NCI-H460 (cell line): ENCODE measurements at regions not wholly inside any gene's neighbourhood (a gene's known extent, or its start where the extent isn't known, plus 50 kb on each side); places are given as distances from the start of the nearest gene placed in this dataset.
A peak's percentile ranks its signal among the peaks of the same experiment; 100 is the strongest.

Experiments
- DNase-seq: peaks from one replicate; pipeline ENCODE4 v3.0.0-alpha.2; 2016; ENCODE audit warnings: low read depth; ENCODE audit errors: extremely low read depth

DNA sequence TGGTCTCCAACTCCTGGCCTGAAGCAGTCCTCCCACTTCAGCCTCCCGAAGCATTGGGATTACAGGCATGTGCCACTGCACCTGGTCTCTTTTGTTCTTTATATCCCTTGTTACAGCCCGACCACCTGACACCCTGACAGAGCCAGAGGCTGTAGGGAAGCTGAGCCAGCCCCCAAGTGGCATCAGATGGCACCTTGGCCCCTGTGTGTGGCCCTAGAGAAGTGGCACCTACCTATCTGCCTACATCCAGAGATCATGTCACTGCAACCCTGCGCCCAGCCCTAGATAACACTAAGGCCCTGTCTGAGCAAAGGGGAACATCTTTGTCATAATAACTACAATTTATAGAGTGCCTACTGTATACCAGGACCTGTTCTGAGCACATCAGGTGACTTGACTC is 235.0 kb downstream of the AACS start:
- DNase-seq = no peak

GRCh38 chr12:125303337-125303736 is 238.1 kb downstream of the AACS start:
- DNase-seq = no peak

DNA sequence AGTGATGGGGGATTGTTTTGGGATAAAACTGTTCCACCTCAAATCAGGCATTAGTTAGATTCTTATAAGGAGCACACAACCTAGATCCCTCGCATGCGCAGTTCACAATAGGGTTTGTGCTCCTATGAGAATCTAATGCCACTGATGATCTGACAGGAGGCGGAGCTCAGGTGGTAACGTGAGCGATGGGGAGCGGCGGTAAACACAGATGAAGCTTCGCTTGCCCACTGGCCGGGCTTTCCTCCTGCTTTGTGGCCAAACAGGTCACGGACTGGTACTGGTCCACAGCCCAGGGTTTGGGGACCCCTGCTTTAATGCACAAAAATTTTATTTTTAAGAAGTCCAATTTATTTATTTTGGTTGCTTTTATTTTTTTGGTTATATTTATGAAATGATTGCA is 238.8 kb downstream of the AACS start:
- DNase-seq = no peak

DNA sequence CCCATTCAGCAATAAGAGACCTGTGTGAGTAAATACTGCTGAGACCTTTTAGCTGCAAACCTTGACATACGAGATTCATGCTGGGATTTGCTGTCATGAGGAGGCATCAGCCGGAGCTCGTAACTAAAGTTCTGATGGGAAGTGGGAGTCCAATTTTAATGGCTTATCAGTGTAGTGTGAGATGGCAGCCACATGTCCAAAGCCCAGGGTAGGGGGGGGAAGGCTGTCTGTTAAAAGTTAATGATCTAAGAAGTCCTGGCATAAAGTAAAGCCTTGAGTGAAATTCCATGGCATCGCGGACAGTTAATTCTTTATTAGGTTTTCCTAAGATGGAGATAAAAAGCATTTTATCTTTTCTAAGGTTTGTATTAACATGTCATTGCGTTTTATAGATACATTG is 240.0 kb downstream of the AACS start:
- no peak for DNase-seq

- no peak for DNase-seq
These were observed 245.2 kb downstream of the AACS start for GRCh38 chr12:125310461-125310860.

GRCh38 chr12:125311050-125311449 is 245.8 kb downstream of the AACS start:
- DNase-seq = no peak

GRCh38 chr12:125312471-125312870 is 247.2 kb downstream of the AACS start:
- DNase-seq = no peak

GRCh38 chr12:125314051-125314755 is 249.0 kb downstream of the AACS start:
- no peak for DNase-seq

- DNase-seq = no peak
These were observed 250.5 kb downstream of the AACS start for GRCh38 chr12:125315771-125316170.

DNA sequence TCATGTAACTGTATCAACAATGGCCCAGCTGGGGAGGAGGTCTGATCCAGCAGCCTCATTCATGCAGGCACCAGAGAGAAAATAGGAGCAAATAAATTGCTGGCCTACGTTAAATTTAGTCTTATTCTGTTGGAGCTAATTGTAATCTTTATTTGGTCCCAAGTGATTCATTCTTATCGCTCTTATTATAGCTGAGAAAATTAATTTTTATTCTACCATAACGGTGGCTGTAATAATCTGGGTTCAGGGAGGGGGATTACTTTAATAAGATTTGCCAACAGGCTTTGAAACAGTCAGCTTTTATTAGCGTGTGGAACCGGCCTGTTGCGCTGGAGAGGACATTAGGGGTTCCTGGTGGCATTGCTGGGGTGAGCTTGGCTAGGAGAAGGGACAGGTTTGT is 254.9 kb downstream of the AACS start:
- DNase-seq = no peak

GRCh38 chr12:125324861-125325490 is 259.7 kb downstream of the AACS start:
- no peak for DNase-seq

DNA sequence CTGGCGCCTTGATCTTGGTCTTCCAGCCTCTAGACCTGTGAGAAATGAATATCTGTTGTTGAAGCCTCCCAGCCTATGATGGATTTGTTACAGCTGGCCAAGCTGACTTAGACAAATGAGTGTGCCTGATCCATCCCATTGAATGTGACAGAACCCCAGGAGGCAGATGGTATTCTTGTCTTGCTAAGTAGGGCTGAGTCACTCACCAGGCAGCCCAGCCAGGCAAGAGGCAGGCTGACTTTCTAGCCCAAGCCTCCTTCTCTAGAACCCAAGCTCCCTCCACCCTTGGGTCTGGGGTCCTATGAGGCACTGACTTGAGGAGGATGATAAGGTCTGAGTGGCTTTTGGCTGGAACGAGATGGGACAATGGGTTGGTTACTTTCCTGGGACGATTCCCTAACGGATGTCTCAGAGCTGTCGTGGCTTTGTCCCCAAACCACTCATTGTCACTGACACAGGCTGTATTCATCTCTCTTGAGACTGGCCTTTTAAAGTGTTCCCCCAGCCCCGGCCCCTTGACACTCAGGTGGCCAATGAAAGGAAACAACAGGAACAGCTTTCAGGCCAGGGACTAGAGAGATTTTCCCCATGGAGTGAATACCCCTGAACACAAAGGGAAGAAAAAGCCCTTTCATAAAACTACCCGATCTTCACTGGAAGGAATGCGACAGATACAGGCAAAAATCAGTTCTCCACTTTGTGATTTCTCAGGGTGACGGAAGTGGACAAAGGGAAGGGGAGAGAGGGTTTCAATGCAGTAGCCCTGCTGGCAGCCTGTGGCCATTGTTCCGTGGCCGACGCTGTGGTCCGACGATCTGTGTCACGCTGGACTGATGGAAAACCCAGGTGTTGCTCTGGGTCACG is 264.2 kb downstream of the AACS start:
- DNase-seq = no peak

DNA sequence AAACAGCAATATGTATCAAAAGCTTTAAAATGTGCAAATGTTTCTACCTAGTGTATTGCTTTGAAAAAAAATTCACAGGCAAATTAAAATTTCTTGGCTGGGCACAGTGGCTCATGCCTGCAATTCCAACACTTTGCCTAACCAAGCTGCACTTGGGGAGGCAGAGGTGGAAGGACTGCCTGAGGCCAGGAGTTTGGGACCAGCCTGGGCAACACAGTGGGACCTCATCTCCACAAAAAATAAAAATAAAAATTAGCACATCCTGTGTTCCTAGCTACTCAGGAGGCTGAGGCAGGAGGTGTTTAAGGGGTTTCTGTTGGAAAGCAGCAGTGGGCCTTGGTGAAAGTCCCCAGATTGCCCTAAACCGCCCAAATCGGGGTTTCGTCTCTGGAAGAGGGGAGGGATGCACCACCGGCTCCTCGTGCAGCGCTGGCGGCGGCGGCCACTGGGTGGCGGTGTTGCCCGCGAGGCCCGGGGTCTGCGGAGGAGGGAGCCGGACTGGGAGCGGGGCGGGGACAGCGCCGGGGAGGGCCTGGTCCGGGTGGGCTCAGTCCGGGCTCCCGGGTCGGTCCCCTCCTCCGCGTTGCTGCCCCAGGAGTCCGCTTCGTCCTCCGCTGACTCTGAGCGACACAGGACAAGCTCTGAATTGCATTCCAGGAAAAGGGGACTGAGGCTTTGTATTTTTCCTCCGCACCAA is 265.6 kb downstream of the AACS start:
- peak; percentile 45 for DNase-seq

GRCh38 chr12:125331342-125332052 is 266.3 kb downstream of the AACS start:
- no peak for DNase-seq

DNA sequence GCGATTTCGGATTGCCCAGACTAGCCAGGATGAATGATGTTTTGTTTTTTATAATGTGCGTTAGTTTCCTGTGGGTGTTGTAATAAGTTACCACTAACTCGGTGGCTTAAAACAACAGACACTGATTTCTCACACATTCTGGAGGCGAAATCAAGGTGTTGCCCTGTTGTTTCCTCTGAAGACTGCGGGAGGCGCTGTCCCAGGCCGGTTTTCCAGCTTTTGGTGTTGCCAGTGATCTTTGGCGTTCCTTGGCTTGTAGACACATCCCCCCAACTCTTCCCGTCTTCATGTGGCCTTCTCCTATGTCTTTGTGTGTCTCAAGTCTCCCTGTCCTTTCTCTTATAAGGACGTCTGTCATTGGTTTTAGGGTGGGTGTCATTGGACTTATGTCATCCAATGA is 267.7 kb downstream of the AACS start:
- no peak for DNase-seq

DNA sequence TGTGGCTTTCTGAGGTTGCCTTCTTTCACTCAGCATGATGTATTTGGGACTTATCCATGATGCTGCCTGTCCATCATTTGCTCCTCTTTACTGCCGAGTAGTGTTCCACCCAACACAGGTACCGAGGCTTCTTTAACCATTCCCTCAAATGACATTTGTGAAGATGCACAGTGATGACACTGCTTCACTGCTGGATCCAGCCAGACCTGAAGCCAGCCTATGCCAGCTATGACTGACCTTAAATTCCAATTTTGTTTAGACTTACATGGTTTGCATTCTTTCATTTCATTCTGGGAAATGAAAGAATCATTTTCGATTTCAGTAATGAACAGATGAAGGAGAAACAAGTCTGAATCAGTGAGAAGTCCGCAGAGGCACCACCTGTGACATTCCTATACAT is 271.0 kb downstream of the AACS start:
- no peak for DNase-seq

DNA sequence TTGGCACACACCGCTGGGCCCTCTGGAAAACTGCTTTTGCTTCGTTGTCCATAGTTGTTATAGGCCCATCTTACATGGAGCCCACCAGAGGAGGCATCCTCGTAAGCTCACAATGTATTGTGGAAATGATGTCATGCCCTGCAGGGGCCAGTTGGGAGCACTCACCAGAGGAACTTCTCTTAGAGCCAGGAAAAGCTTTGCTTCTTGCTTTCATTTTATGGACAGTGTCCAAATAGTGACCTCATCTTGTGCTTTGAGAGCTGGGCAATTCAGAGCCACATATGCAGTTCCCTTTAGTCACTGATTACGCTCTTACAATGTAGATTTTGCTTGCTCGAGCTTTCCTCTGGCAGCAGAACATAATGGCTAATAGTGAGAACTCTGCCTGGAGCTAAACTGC is 275.6 kb downstream of the AACS start:
- DNase-seq = peak; percentile 5

GRCh38 chr12:125341422-125341821 is 276.2 kb downstream of the AACS start:
- DNase-seq = no peak

DNA sequence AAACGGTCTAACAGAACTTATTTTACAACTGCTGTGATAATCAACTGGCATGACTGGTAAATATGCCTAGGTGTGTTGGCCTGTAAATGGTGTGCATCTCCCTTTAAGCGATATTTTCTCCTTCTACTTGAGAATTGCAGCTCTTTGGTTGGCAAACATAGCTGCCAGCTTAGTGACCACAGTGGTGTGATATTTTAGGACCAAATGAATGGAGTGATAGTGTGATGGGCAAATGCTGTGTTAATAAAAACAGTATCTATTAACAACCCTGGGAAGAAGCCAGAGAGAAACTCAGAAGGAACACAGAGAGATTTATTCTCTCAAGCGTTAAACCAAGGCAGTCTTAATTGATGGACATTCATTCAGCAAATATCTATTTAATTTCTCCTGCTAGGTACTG is 278.4 kb downstream of the AACS start:
- DNase-seq = no peak

GRCh38 chr12:125346362-125346761 is 281.1 kb downstream of the AACS start:
- no peak for DNase-seq
